Sigmoid colon (tissue), 4 donors: ENCODE measurements at regions not wholly inside any gene's neighbourhood (a gene's known extent, or its start where the extent isn't known, plus 50 kb on each side); places are given as distances from the start of the nearest gene placed in this dataset.

ENCODE experiments used
- POLR2AphosphoS5 ChIP-seq, 4 donors: sonication (generic); formaldehyde crosslinking; IDR thresholded peaks; one replicate each; pipeline ENCODE4 v1.6.1; 2017; ENCODE audit warnings: antibody characterized with exemption in 4 of 4
- TF ChIP-seq, protein P1 (sequence below), 4 experiments: fragments of 450-650 bp in 3 of 4; fragments of 200-600 bp in 1 of 4; IDR thresholded peaks; one replicate each; pipeline ENCODE4 v1.5.1; 2016 to 2019; ENCODE audit warnings: antibody characterized with exemption in 4 of 4, mild to moderate bottlenecking in 3 of 4, moderate library complexity in 2 of 4

DNA sequence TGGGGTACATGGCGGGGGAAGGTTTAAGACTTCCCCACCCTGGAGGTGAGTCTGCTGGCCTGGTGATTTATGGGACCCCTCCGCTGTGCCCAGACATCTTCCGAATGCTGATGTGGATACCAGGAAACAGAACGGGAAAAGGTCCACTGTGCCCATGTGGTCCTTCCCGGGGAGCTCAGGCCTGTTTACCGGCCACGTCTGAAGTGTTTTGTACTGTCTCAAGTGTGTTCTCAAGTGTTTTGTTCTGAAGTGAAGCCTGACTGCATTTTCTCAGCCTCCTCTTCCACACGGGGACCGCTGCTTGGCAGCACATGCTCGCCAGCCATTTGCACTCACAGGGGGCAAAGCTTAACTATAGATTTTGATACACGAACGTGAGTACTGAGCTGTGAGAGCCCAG, 127.2 kb downstream of the TEX36 start:
- TF ChIP-seq, protein P1, sequence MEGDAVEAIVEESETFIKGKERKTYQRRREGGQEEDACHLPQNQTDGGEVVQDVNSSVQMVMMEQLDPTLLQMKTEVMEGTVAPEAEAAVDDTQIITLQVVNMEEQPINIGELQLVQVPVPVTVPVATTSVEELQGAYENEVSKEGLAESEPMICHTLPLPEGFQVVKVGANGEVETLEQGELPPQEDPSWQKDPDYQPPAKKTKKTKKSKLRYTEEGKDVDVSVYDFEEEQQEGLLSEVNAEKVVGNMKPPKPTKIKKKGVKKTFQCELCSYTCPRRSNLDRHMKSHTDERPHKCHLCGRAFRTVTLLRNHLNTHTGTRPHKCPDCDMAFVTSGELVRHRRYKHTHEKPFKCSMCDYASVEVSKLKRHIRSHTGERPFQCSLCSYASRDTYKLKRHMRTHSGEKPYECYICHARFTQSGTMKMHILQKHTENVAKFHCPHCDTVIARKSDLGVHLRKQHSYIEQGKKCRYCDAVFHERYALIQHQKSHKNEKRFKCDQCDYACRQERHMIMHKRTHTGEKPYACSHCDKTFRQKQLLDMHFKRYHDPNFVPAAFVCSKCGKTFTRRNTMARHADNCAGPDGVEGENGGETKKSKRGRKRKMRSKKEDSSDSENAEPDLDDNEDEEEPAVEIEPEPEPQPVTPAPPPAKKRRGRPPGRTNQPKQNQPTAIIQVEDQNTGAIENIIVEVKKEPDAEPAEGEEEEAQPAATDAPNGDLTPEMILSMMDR (IDR thresholded peaks at IDR 0.05): no peak
- no peak for TF ChIP-seq POLR2AphosphoS5 (IDR thresholded peaks at IDR 0.05)
